PC-3 (cell line): ENCODE measurements at regions not wholly inside any gene's neighbourhood (a gene's known extent, or its start where the extent isn't known, plus 50 kb on each side); places are given as distances from the start of the nearest gene placed in this dataset.

Experiments
- EZH2 ChIP-seq: fragments of 300-600 bp; sonication (generic); IDR thresholded peaks from one replicate; pipeline ENCODE4 v1.6.1; 2017; ENCODE audit warnings: antibody characterized with exemption, mild to moderate bottlenecking, low read length; ENCODE audit not compliant: unreplicated experiment
- TF ChIP-seq, protein P1 (sequence below): fragments of 300-600 bp; sonication (generic); conservative IDR thresholded peaks from 2 replicates; pipeline ENCODE4 v1.5.1; 2017; ENCODE audit warnings: antibody characterized with exemption, low read depth, mild to moderate bottlenecking, low read length

DNA sequence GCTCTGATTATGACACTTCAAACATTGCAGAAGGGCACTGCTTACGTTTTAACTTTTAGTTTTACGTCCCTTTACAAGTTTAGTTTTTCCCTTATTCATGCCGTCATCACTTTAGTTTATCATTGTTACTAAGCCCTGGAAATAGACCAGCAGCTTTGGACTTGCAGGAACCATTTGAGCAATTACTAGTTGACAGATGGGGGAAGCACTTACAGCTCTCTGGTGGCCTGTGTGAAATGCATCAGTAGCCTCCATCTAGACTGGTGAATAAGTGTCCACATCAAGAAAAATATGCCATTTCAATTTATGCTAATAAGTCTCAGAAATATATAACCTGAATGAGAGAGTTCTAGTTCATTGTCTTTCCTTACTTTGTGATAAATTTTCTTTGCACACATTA is 194.9 kb upstream of the GRM3 start:
- TF ChIP-seq, protein P1, sequence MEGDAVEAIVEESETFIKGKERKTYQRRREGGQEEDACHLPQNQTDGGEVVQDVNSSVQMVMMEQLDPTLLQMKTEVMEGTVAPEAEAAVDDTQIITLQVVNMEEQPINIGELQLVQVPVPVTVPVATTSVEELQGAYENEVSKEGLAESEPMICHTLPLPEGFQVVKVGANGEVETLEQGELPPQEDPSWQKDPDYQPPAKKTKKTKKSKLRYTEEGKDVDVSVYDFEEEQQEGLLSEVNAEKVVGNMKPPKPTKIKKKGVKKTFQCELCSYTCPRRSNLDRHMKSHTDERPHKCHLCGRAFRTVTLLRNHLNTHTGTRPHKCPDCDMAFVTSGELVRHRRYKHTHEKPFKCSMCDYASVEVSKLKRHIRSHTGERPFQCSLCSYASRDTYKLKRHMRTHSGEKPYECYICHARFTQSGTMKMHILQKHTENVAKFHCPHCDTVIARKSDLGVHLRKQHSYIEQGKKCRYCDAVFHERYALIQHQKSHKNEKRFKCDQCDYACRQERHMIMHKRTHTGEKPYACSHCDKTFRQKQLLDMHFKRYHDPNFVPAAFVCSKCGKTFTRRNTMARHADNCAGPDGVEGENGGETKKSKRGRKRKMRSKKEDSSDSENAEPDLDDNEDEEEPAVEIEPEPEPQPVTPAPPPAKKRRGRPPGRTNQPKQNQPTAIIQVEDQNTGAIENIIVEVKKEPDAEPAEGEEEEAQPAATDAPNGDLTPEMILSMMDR: no peak
- no peak for TF ChIP-seq EZH2
